SU-DHL-6 (cell line): ENCODE measurements at regions not wholly inside any gene's neighbourhood (a gene's known extent, or its start where the extent isn't known, plus 50 kb on each side); places are given as distances from the start of the nearest gene placed in this dataset.
"Not testable (repeated sequence)": the region's sequence is repeated elsewhere in the genome, so short reads cannot be mapped to it uniquely, and the experiment has no call there.

Experiments
- H2AFZ ChIP-seq: fragments of 200-600 bp; sonication (generic); 2 replicates; pipeline ENCODE4 v1.6.1; 2014; ENCODE audit warnings: low read depth, mild to moderate bottlenecking, moderate library complexity, mixed read lengths, antibody characterized with exemption, low read length; ENCODE audit not compliant: severe bottlenecking
- H3F3A ChIP-seq: fragments of 200-600 bp; shearing (Covaris generic); 2 replicates; pipeline ENCODE4 v1.6.0; 2016; ENCODE audit warnings: antibody characterized with exemption, mild to moderate bottlenecking; ENCODE audit not compliant: insufficient read depth
- H3K27ac ChIP-seq: fragments of 200-600 bp; sonication (generic); 2 replicates; pipeline ENCODE4 v1.5.1; 2016; ENCODE audit warnings: low read depth, mild to moderate bottlenecking, low read length, moderate library complexity, mixed read lengths
- H3K27me3 ChIP-seq: fragments of 200-600 bp; sonication (generic), shearing (Covaris generic); 2 replicates; pipeline ENCODE4 v1.6.0; 2014; ENCODE audit warnings: mild to moderate bottlenecking, low read length
- H3K36me3 ChIP-seq: fragments of 200-600 bp; sonication (generic); 2 replicates; pipeline ENCODE4 v1.6.1; 2014; ENCODE audit warnings: mild to moderate bottlenecking, low read length, mixed read lengths
- H3K4me2 ChIP-seq: fragments of 300-600, 200-600 bp; shearing (Covaris generic), sonication (generic); 2 replicates; pipeline ENCODE4 v1.6.0; 2014; ENCODE audit warnings: low read length, low read depth, mild to moderate bottlenecking; ENCODE audit not compliant: poor library complexity, severe bottlenecking
- H3K4me3 ChIP-seq: fragments of 200-600 bp; sonication (generic); 2 replicates; pipeline ENCODE4 v1.5.1; 2014; ENCODE audit warnings: antibody characterized with exemption, low read length, mild to moderate bottlenecking, mixed read lengths; ENCODE audit not compliant: insufficient read depth, poor library complexity, severe bottlenecking
- H3K79me2 ChIP-seq: fragments of 200-600 bp; sonication (generic); 2 replicates; pipeline ENCODE4 v1.6.1; 2014; ENCODE audit warnings: mild to moderate bottlenecking, low read length, moderate library complexity; ENCODE audit not compliant: insufficient read depth
- H3K9ac ChIP-seq: fragments of 200-600 bp; sonication (generic); 2 replicates; pipeline ENCODE4 v1.7.0; 2014; ENCODE audit warnings: mild to moderate bottlenecking, low read length
- H3K9me2 ChIP-seq: fragments of 200-600 bp; sonication (generic); replicated peaks from 2 replicates; pipeline ENCODE4 v1.6.1; 2014; ENCODE audit warnings: low read length; ENCODE audit not compliant: insufficient read depth
- H3K9me3 ChIP-seq: fragments of 200-600 bp; sonication (generic); 2 replicates; pipeline ENCODE4 v1.6.1; 2014; ENCODE audit warnings: low read length, mixed read lengths; ENCODE audit not compliant: insufficient read depth
- H4K20me1 ChIP-seq: fragments of 200-600 bp; sonication (generic); 2 replicates; pipeline ENCODE4 v1.6.1; 2014; ENCODE audit warnings: low read depth, mild to moderate bottlenecking, antibody characterized with exemption, low read length, moderate library complexity, mixed read lengths
- EZH2phosphoT487 ChIP-seq: fragments of 200-600 bp; sonication (generic), shearing (Covaris generic); conservative IDR thresholded peaks from 2 replicates; pipeline ENCODE4 v1.6.1; 2018; ENCODE audit warnings: mild to moderate bottlenecking, antibody characterized with exemption, low read length, moderate library complexity, mixed read lengths
- TF ChIP-seq, protein P1 (sequence below): fragments of 200-600 bp; sonication (generic); IDR thresholded peaks from one replicate; pipeline ENCODE4 v1.5.1; 2017; ENCODE audit warnings: antibody characterized with exemption, mild to moderate bottlenecking, low read length, moderate library complexity; ENCODE audit not compliant: insufficient read depth, poor library complexity, severe bottlenecking

DNA sequence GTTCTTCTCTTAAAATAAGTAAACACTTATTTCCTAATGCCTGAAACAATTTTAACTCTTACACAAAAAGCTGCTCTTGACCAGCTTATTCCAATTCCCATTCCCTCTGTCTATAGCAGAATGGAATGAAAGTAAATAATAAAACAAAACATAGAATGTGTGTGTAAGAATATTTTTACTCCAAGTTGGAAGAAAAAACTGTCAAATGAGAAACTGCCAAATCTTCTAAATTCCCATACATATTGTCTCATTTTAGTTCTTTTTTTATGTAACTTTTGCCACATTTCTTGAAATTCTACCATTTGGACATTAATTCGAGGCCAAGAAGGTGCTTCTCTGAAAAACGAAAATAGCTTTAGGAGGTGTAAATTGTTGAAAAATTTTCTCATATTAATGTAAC, 477.1 kb downstream of the FAT4 start:
- Histone ChIP-seq H3K9ac (no peak overlapping the region), H3K27me3 (no peaks in the 10 kb centered on the region), H3F3A (no peaks in the 10 kb centered on the region), H3K79me2 (no peaks in the 10 kb centered on the region), H3K9me3 (no peaks in the 10 kb centered on the region), H3K4me3 (no peak overlapping the region), H3K9me2 (no peaks in the 10 kb centered on the region), H3K27ac (no peak overlapping the region), H2AFZ (no peak overlapping the region), H3K4me2 (no peak overlapping the region), H4K20me1 (no peaks in the 10 kb centered on the region), H3K36me3 (no peaks in the 10 kb centered on the region)
- no peak for TF ChIP-seq EZH2phosphoT487
- TF ChIP-seq, protein P1, sequence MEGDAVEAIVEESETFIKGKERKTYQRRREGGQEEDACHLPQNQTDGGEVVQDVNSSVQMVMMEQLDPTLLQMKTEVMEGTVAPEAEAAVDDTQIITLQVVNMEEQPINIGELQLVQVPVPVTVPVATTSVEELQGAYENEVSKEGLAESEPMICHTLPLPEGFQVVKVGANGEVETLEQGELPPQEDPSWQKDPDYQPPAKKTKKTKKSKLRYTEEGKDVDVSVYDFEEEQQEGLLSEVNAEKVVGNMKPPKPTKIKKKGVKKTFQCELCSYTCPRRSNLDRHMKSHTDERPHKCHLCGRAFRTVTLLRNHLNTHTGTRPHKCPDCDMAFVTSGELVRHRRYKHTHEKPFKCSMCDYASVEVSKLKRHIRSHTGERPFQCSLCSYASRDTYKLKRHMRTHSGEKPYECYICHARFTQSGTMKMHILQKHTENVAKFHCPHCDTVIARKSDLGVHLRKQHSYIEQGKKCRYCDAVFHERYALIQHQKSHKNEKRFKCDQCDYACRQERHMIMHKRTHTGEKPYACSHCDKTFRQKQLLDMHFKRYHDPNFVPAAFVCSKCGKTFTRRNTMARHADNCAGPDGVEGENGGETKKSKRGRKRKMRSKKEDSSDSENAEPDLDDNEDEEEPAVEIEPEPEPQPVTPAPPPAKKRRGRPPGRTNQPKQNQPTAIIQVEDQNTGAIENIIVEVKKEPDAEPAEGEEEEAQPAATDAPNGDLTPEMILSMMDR = no peak

DNA sequence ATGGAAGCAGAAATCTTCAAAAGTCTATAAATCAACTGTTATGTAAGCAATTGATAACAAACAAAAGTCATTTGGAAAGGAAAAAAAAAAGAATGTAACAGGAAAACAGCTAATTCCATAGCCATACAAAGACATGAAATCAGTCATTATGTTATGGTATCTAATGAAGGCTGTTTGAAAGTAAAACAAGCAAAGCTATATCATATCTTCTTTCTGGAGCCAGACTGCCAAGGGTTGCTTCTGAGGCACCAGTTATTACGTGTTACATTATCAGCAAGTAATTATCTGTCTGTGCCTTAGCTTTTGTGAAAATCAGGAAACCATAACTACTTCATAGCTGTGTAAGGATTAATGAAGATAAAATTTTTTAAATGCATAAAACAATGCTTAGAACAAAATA, 480.2 kb downstream of the FAT4 start:
- TF ChIP-seq, protein P1 = no peak
- no peak for TF ChIP-seq EZH2phosphoT487
- H3F3A ChIP-seq = no peaks in the 10 kb centered on the region
- H3K9me2 ChIP-seq = no peaks in the 10 kb centered on the region
- H3K4me3 ChIP-seq = no peak overlapping the region
- H3K36me3 ChIP-seq = no peaks in the 10 kb centered on the region
- no peak overlapping the region for H3K9ac ChIP-seq
- H3K79me2 ChIP-seq = no peaks in the 10 kb centered on the region
- no peak overlapping the region for H3K4me2 ChIP-seq
- no peaks in the 10 kb centered on the region for H3K9me3 ChIP-seq
- H2AFZ ChIP-seq = no peak overlapping the region
- no peak overlapping the region for H3K27ac ChIP-seq
- no peaks in the 10 kb centered on the region for H4K20me1 ChIP-seq
- H3K27me3 ChIP-seq = no peaks in the 10 kb centered on the region

DNA sequence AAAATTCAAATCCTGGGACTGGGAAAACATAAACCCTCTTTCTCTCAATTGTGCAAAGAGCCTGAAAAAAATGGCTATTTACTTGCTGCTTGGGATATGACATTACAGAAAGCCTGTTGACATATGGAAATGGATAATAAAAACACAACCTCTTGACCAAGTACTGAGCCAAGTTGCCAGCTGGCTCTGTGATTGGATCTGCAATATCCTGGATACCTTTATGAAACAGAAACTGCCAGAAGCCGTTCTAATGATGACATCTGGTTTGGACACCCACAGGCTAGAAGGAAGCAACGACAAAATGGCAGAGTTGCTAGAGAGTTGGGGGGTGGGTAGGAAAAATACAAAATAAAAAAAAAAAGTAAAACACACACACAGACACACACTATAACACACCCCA, 481.4 kb downstream of the FAT4 start:
- no peaks in the 10 kb centered on the region for H3K79me2 ChIP-seq
- H3K9me3 ChIP-seq = no peaks in the 10 kb centered on the region
- no peaks in the 10 kb centered on the region for H3F3A ChIP-seq
- no peaks in the 10 kb centered on the region for H3K36me3 ChIP-seq
- H3K4me3 ChIP-seq = no peak overlapping the region
- H2AFZ ChIP-seq = no peak overlapping the region
- H3K9me2 ChIP-seq = no peaks in the 10 kb centered on the region
- H3K27ac ChIP-seq = no peak overlapping the region
- no peak overlapping the region for H3K9ac ChIP-seq
- TF ChIP-seq, protein P1 = no peak
- no peak for TF ChIP-seq EZH2phosphoT487
- H3K27me3 ChIP-seq = no peaks in the 10 kb centered on the region
- no peaks in the 10 kb centered on the region for H4K20me1 ChIP-seq
- no peak overlapping the region for H3K4me2 ChIP-seq

DNA sequence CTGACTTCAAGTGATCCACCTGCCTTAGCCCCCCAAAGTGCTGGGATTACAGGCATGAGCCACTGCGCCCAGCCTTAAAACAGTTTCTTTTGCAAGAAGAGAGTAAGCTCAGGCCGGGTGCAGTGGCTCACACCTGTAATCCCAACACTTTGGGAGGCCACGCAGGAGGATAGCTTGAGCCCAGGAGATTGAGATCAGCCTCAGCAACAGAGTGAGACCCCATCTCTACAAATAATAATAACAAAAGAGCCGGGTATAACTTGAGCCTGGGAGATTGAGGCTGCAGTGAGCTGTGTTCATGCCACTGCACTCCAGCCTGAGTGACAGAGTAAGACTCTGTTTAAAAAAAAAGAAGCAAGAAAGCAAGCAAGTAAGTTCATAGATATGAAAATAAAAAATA, 482.9 kb downstream of the FAT4 start:
- H3K9me2 ChIP-seq, H3K36me3 ChIP-seq, H3K27ac ChIP-seq, H3K27me3 ChIP-seq, H3K9ac ChIP-seq, H3F3A ChIP-seq, H3K4me3 ChIP-seq, H3K79me2 ChIP-seq, H4K20me1 ChIP-seq, H3K9me3 ChIP-seq, H3K4me2 ChIP-seq, H2AFZ ChIP-seq: not testable (repeated sequence)
